ENCODE measurements at regions not wholly inside any gene's neighbourhood (a gene's known extent, or its start where the extent isn't known, plus 50 kb on each side); places are given as distances from the start of the nearest gene placed in this dataset.
A peak's percentile ranks its signal among the peaks of the same experiment; 100 is the strongest.

- no peak overlapping the region for H3K27ac Mint-ChIP-seq (ENCODE audit: unreplicated experiment)
- no peaks in the 10 kb centered on the region for H3K9me3 Mint-ChIP-seq (ENCODE audit: low read depth, unreplicated experiment)
- BruUV-seq (replicated peaks), result no TSS peak
- peak; percentile 6 for DNase-seq
- H3K4me1 Mint-ChIP-seq (ENCODE audit: low read depth, unreplicated experiment), result no peaks in the 10 kb centered on the region
- no peak for TF ChIP-seq CTCF (IDR thresholded peaks at IDR 0.05; ENCODE audit: unreplicated experiment)
- no peak overlapping the region for H3K4me3 Mint-ChIP-seq (ENCODE audit: low read depth, unreplicated experiment)
- peaks cover 64% of the 10 kb centered on the region for H3K27me3 Mint-ChIP-seq (ENCODE audit: unreplicated experiment)
- H3K36me3 Mint-ChIP-seq (ENCODE audit: insufficient read depth, unreplicated experiment), result no peaks in the 10 kb centered on the region
- CTCF ChIA-PET, result no interaction called here
- intact Hi-C loops (cut with micrococcal nuclease; ENCODE audit: unreplicated experiment), result no loop called here
These were observed 72.3 kb upstream of the ADGRG2 start for GRCh38 chrX:19194285-19195242.

- CTCF ChIA-PET, result no interaction called here
- DNase-seq, result no peak
- Mint-ChIP-seq H3K4me1 (ENCODE audit: low read depth, unreplicated experiment) (no peaks in the 10 kb centered on the region), H3K9me3 (ENCODE audit: low read depth, unreplicated experiment) (no peaks in the 10 kb centered on the region), H3K27me3 (ENCODE audit: unreplicated experiment) (peaks cover 71% of the 10 kb centered on the region), H3K27ac (ENCODE audit: unreplicated experiment) (no peak overlapping the region), H3K36me3 (ENCODE audit: insufficient read depth, unreplicated experiment) (no peaks in the 10 kb centered on the region), H3K4me3 (ENCODE audit: low read depth, unreplicated experiment) (no peak overlapping the region)
- intact Hi-C loops (cut with micrococcal nuclease; ENCODE audit: unreplicated experiment), result no loop called here
- no TSS peak for BruUV-seq (replicated peaks)
- no peak for TF ChIP-seq CTCF (IDR thresholded peaks at IDR 0.05; ENCODE audit: unreplicated experiment)
These were observed 73.0 kb upstream of the ADGRG2 start for GRCh38 chrX:19195243-19195610.

- H3K4me3 Mint-ChIP-seq (ENCODE audit: low read depth, unreplicated experiment), result no peak overlapping the region
- CTCF ChIA-PET, result no interaction called here
- H3K27ac Mint-ChIP-seq (ENCODE audit: unreplicated experiment), result no peak overlapping the region
- intact Hi-C loops (cut with micrococcal nuclease; ENCODE audit: unreplicated experiment), result no loop called here
- no TSS peak for BruUV-seq (replicated peaks)
- no peaks in the 10 kb centered on the region for H3K36me3 Mint-ChIP-seq (ENCODE audit: insufficient read depth, unreplicated experiment)
- no peak for TF ChIP-seq CTCF (IDR thresholded peaks at IDR 0.05; ENCODE audit: unreplicated experiment)
- H3K27me3 Mint-ChIP-seq (ENCODE audit: unreplicated experiment), result peaks cover 74% of the 10 kb centered on the region
- DNase-seq, result no peak
- H3K4me1 Mint-ChIP-seq (ENCODE audit: low read depth, unreplicated experiment), result no peaks in the 10 kb centered on the region
- no peaks in the 10 kb centered on the region for H3K9me3 Mint-ChIP-seq (ENCODE audit: low read depth, unreplicated experiment)
These were observed 76.2 kb upstream of the ADGRG2 start for GRCh38 chrX:19198473-19198872.

GRCh38 chrX:19202171-19202570, 79.9 kb upstream of the ADGRG2 start:
- intact Hi-C loops (cut with micrococcal nuclease; ENCODE audit: unreplicated experiment), result no loop called here
- Mint-ChIP-seq H3K27me3 (ENCODE audit: unreplicated experiment) (peaks cover 60% of the 10 kb centered on the region), H3K36me3 (ENCODE audit: insufficient read depth, unreplicated experiment) (no peaks in the 10 kb centered on the region), H3K27ac (ENCODE audit: unreplicated experiment) (no peak overlapping the region), H3K9me3 (ENCODE audit: low read depth, unreplicated experiment) (no peaks in the 10 kb centered on the region), H3K4me1 (ENCODE audit: low read depth, unreplicated experiment) (no peaks in the 10 kb centered on the region), H3K4me3 (ENCODE audit: low read depth, unreplicated experiment) (no peak overlapping the region)
- TF ChIP-seq CTCF (IDR thresholded peaks at IDR 0.05; ENCODE audit: unreplicated experiment), result no peak
- DNase-seq, result no peak
- BruUV-seq (replicated peaks), result no TSS peak
- CTCF ChIA-PET, result interaction anchor here (0.6 kb wide), 1 partner anchor 132 kb away, joined by 6 read pairs; no protein-coding TSS in a partner anchor

Data from Calu3 (cell line).